Progenitor cell of endocrine pancreas (in vitro differentiated cells): ENCODE measurements at regions not wholly inside any gene's neighbourhood (a gene's known extent, or its start where the extent isn't known, plus 50 kb on each side); places are given as distances from the start of the nearest gene placed in this dataset.
A peak's percentile ranks its signal among the peaks of the same experiment; 100 is the strongest.

Experiments
- DNase-seq: peaks from one replicate; pipeline ENCODE4 v3.0.0; 2021; ENCODE audit warnings: low spot score; ENCODE audit not compliant: unreplicated experiment
- H3K27ac Mint-ChIP-seq: 2 replicates; pipeline ENCODE4 v1.8.0; 2021; ENCODE audit warnings: mild to moderate bottlenecking, moderate library complexity, mixed read lengths
- H3K27me3 Mint-ChIP-seq: 2 replicates; pipeline ENCODE4 v1.8.0; 2021; ENCODE audit warnings: mixed read lengths
- H3K36me3 Mint-ChIP-seq: 2 replicates; pipeline ENCODE4 v1.8.0; 2022; ENCODE audit warnings: mixed read lengths; ENCODE audit not compliant: insufficient read depth
- H3K4me1 Mint-ChIP-seq: 2 replicates; pipeline ENCODE4 v1.8.0; 2021; ENCODE audit warnings: low read depth, mixed read lengths
- H3K4me3 Mint-ChIP-seq: 2 replicates; pipeline ENCODE4 v1.8.0; 2021; ENCODE audit warnings: low read depth, mild to moderate bottlenecking, moderate library complexity, mixed read lengths
- H3K9me3 Mint-ChIP-seq: 2 replicates; pipeline ENCODE4 v1.8.0; 2021; ENCODE audit warnings: low read depth, mixed read lengths
- CTCF ChIP-seq: fragments of 200-600 bp; sonication (generic); IDR thresholded peaks from one replicate; pipeline ENCODE4 v1.5.0; 2021; ENCODE audit warnings: antibody characterized with exemption, mild to moderate bottlenecking; ENCODE audit not compliant: unreplicated experiment

DNA sequence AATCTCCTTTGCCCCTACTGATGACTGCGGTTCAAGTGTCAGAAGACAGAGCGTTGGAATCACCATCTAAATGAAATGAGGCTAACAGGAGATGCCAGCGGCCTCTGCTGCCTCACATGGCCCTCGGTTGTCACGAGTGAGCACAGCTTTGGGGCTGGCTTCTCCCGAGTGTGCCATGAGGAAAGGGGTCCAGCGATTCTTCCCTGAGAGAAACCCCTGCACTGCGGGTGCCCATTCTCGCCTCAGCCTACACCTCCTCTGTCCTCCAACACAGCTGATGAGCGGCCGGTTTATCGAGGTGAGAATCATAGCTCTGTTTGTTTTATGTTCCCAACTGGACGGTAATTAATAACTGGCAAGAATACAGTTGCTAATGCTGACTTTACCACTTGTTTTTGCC lies 144.7 kb upstream of the RPS6KA2 start:
- H3K36me3 Mint-ChIP-seq: no peaks in the 10 kb centered on the region
- DNase-seq: no peak
- no peak for TF ChIP-seq CTCF

GRCh38 chr6:166770216-166771116 lies 143.4 kb upstream of the RPS6KA2 start:
- peaks cover 20% of the 10 kb centered on the region for H3K4me1 Mint-ChIP-seq
- H3K4me3 Mint-ChIP-seq: no peak overlapping the region
- DNase-seq: no peak
- peak; percentile 35 for TF ChIP-seq CTCF
- peaks cover 31% of the 10 kb centered on the region for H3K27me3 Mint-ChIP-seq
- no peaks in the 10 kb centered on the region for H3K9me3 Mint-ChIP-seq
- no peaks in the 10 kb centered on the region for H3K36me3 Mint-ChIP-seq
- H3K27ac Mint-ChIP-seq: no peak overlapping the region

More for the DNA sequence above, 144.7 kb upstream of the RPS6KA2 start:
- Mint-ChIP-seq H3K27ac (no peak overlapping the region), H3K27me3 (peaks cover 41% of the 10 kb centered on the region), H3K4me3 (no peak overlapping the region), H3K9me3 (no peaks in the 10 kb centered on the region), H3K4me1 (peaks cover 15% of the 10 kb centered on the region)

DNA sequence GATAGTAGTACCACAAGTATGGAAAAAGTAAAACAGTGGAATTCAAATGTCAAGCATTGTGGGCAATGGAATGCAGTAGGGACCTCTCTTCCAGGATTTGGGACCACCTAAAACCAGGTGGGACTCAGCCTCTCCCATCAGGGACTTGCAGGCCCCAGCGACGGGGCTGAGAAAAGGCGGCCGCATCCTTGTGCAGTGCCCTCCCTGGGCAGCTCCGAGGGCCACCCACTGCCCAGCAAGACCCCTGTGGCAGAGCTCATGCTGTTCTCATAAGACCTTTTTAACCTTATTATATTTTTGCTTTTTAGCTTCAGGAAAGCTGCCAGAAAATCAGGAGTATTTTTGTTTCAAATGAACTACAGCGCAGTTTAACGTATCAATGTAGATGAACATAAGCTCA lies 142.6 kb upstream of the RPS6KA2 start:
- no peak for DNase-seq
- H3K9me3 Mint-ChIP-seq: no peaks in the 10 kb centered on the region
- no peak for TF ChIP-seq CTCF
- peaks cover 22% of the 10 kb centered on the region for H3K4me1 Mint-ChIP-seq
- no peak overlapping the region for H3K4me3 Mint-ChIP-seq
- H3K36me3 Mint-ChIP-seq: no peaks in the 10 kb centered on the region
- no peak overlapping the region for H3K27ac Mint-ChIP-seq
- H3K27me3 Mint-ChIP-seq: peaks cover 30% of the 10 kb centered on the region

DNA sequence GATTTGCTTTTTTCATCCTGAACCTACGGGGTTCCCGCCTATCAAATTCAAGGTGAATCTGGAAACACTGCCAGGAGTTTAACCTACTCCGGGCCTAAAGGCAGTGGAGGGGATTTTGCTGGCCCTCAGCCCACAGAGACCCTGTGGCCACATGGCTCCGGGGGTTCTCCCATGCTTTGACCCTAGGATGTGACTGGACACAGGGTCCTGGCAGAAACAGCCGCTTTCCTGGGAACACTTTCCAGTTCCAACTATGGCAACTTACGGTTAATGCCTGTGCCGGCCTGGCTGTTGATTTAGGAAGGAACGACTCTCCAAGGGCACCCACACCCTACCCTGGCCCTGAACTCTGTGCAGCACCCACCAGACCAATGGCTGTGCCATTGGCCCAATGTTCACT lies 141.7 kb upstream of the RPS6KA2 start:
- H3K4me1 Mint-ChIP-seq: peaks cover 23% of the 10 kb centered on the region
- H3K27ac Mint-ChIP-seq: no peak overlapping the region
- no peak for TF ChIP-seq CTCF
- DNase-seq: no peak
- peaks cover 28% of the 10 kb centered on the region for H3K27me3 Mint-ChIP-seq
- H3K4me3 Mint-ChIP-seq: no peak overlapping the region
- no peaks in the 10 kb centered on the region for H3K36me3 Mint-ChIP-seq
- H3K9me3 Mint-ChIP-seq: peaks cover 3% of the 10 kb centered on the region

- TF ChIP-seq CTCF: no peak
- Mint-ChIP-seq H3K4me1 (peaks cover 23% of the 10 kb centered on the region), H3K4me3 (peak overlapping the region; percentile 29), H3K9me3 (peaks cover 4% of the 10 kb centered on the region), H3K27me3 (peaks cover 15% of the 10 kb centered on the region), H3K36me3 (no peaks in the 10 kb centered on the region), H3K27ac (peak overlapping the region; percentile 85)
- no peak for DNase-seq
These were observed 140.2 kb upstream of the RPS6KA2 start for GRCh38 chr6:166767230-166767629.
